Loucy (cell line): ENCODE measurements at regions not wholly inside any gene's neighbourhood (a gene's known extent, or its start where the extent isn't known, plus 50 kb on each side); places are given as distances from the start of the nearest gene placed in this dataset.
A peak's percentile ranks its signal among the peaks of the same experiment; 100 is the strongest.

Source experiments
- H2AFZ ChIP-seq: fragments of 200-600 bp; sonication (generic); 2 replicates; pipeline ENCODE4 v1.6.0; 2016; ENCODE audit warnings: antibody characterized with exemption, mild to moderate bottlenecking, low read length, moderate library complexity
- H3F3A ChIP-seq: fragments of 200-600 bp; 2 replicates; pipeline ENCODE4 v1.6.0; 2016; ENCODE audit warnings: antibody characterized with exemption, low read depth, mild to moderate bottlenecking
- H3K27me3 ChIP-seq: fragments of 200-600 bp; sonication (generic); 2 replicates; pipeline ENCODE4 v1.6.1; 2014; ENCODE audit warnings: low read length, mild to moderate bottlenecking; ENCODE audit not compliant: insufficient read depth, poor library complexity, severe bottlenecking
- H3K36me3 ChIP-seq: fragments of 200-600 bp; sonication (generic); 2 replicates; pipeline ENCODE4 v1.6.1; 2016; ENCODE audit warnings: low read length; ENCODE audit not compliant: insufficient read depth
- H3K4me1 ChIP-seq: fragments of 200-600 bp; sonication (generic); 2 replicates; pipeline ENCODE4 v1.5.1; 2014; ENCODE audit warnings: low read length, mild to moderate bottlenecking; ENCODE audit not compliant: insufficient read depth, poor library complexity, severe bottlenecking
- H3K4me2 ChIP-seq: fragments of 200-600 bp; sonication (generic); 2 replicates; pipeline ENCODE4 v1.6.0; 2014; ENCODE audit warnings: antibody characterized with exemption, low read length, low read depth, mild to moderate bottlenecking; ENCODE audit not compliant: poor library complexity, severe bottlenecking
- H3K4me3 ChIP-seq: fragments of 200-600 bp; sonication (generic); 2 replicates; pipeline ENCODE4 v1.5.1; 2014; ENCODE audit warnings: low read length, mild to moderate bottlenecking, mixed read lengths; ENCODE audit not compliant: poor library complexity, severe bottlenecking
- H3K79me2 ChIP-seq: fragments of 200-600 bp; sonication (generic); 2 replicates; pipeline ENCODE4 v1.6.1; 2014; ENCODE audit warnings: low read length; ENCODE audit not compliant: insufficient read depth
- H3K9ac ChIP-seq: fragments of 200-600 bp; sonication (generic); 2 replicates; pipeline ENCODE4 v1.6.0; 2014; ENCODE audit warnings: mild to moderate bottlenecking, low read depth, low read length, moderate library complexity; ENCODE audit not compliant: poor library complexity, severe bottlenecking
- H3K9me2 ChIP-seq: fragments of 200-600 bp; sonication (generic); replicated peaks from 2 replicates; pipeline ENCODE4 v1.6.1; 2016; ENCODE audit warnings: low read depth, low read length, mixed read lengths
- H3K9me3 ChIP-seq: fragments of 200-600 bp; sonication (generic); 2 replicates; pipeline ENCODE4 v1.6.1; 2014; ENCODE audit warnings: mild to moderate bottlenecking, antibody characterized with exemption, low read length, low read depth; ENCODE audit not compliant: insufficient read depth
- H4K20me1 ChIP-seq: fragments of 200-600 bp; sonication (generic); 2 replicates; pipeline ENCODE4 v1.6.0; 2014; ENCODE audit warnings: antibody characterized with exemption, low read length, mild to moderate bottlenecking; ENCODE audit not compliant: insufficient read depth, poor library complexity, severe bottlenecking
- EZH2phosphoT487 ChIP-seq: fragments of 200-600 bp; IDR thresholded peaks from 2 replicates; pipeline ENCODE4 v1.6.1; 2018; ENCODE audit warnings: antibody characterized with exemption, mild to moderate bottlenecking, moderate library complexity, borderline replicate concordance
- TF ChIP-seq, protein P1 (sequence below): fragments of 200-600 bp; sonication (generic); conservative IDR thresholded peaks from 2 replicates; pipeline ENCODE4 v1.5.1; 2014; ENCODE audit warnings: mild to moderate bottlenecking, antibody characterized with exemption, low read length

DNA sequence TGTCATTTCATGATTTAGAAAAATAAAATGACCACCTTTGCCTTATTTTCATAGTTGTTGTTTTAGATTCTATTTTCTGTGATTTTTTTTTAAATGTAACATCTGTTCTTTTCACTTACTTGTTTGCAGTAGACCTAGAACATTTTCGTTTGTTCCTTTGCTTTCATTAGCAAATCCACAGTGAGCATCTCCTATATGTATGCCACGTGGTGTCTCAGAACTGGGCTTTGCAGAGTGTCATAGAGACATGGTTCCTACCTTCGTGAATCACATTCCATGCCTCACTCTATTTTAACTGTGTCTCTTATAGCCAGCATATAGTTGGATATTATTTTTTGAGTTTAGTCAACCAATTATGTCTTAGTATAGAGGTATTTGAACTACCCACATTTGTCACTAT, 118.2 kb downstream of the KLF13 start:
- H3K9me2 ChIP-seq = no peaks in the 10 kb centered on the region
- TF ChIP-seq, protein P1, sequence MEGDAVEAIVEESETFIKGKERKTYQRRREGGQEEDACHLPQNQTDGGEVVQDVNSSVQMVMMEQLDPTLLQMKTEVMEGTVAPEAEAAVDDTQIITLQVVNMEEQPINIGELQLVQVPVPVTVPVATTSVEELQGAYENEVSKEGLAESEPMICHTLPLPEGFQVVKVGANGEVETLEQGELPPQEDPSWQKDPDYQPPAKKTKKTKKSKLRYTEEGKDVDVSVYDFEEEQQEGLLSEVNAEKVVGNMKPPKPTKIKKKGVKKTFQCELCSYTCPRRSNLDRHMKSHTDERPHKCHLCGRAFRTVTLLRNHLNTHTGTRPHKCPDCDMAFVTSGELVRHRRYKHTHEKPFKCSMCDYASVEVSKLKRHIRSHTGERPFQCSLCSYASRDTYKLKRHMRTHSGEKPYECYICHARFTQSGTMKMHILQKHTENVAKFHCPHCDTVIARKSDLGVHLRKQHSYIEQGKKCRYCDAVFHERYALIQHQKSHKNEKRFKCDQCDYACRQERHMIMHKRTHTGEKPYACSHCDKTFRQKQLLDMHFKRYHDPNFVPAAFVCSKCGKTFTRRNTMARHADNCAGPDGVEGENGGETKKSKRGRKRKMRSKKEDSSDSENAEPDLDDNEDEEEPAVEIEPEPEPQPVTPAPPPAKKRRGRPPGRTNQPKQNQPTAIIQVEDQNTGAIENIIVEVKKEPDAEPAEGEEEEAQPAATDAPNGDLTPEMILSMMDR = no peak
- no peak for TF ChIP-seq EZH2phosphoT487
- H3K79me2 ChIP-seq = no peaks in the 10 kb centered on the region
- H3F3A ChIP-seq = no peaks in the 10 kb centered on the region
- H3K4me1 ChIP-seq = peaks cover 11% of the 10 kb centered on the region
- H3K9ac ChIP-seq = no peak overlapping the region
- no peaks in the 10 kb centered on the region for H4K20me1 ChIP-seq
- no peaks in the 10 kb centered on the region for H3K27me3 ChIP-seq
- H3K36me3 ChIP-seq = no peaks in the 10 kb centered on the region
- H3K4me2 ChIP-seq = no peak overlapping the region
- H2AFZ ChIP-seq = no peak overlapping the region
- no peaks in the 10 kb centered on the region for H3K9me3 ChIP-seq
- no peak overlapping the region for H3K4me3 ChIP-seq

DNA sequence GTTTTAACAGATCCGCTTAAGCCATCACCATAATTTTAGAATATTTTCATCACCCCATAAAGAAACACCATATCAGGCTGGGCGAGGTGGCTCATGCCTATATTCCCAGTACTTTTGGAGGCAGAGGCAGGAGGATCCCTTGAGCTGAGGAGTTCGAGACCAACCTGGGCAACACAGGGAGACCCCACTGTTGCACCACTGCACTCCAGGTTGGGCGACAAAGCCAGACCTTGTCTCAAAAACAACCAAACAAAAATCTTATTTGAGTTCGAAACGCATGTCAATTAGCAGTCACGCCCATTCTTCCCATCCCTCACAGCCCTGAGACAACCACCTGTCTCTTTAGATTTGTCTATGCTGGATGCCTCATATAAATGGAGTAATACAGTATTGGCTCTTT, 119.9 kb downstream of the KLF13 start:
- Histone ChIP-seq H3K4me3 (no peak overlapping the region), H3K27me3 (no peaks in the 10 kb centered on the region), H3F3A (no peaks in the 10 kb centered on the region), H3K36me3 (no peaks in the 10 kb centered on the region), H4K20me1 (no peaks in the 10 kb centered on the region), H3K9me3 (no peaks in the 10 kb centered on the region), H3K9me2 (no peaks in the 10 kb centered on the region), H3K4me1 (peaks cover 11% of the 10 kb centered on the region), H3K79me2 (no peaks in the 10 kb centered on the region), H3K9ac (no peak overlapping the region), H3K4me2 (no peak overlapping the region), H2AFZ (no peak overlapping the region)
- TF ChIP-seq, protein P1 = no peak
- TF ChIP-seq EZH2phosphoT487 = no peak

- Histone ChIP-seq H3F3A (no peaks in the 10 kb centered on the region), H3K79me2 (no peaks in the 10 kb centered on the region), H3K36me3 (no peaks in the 10 kb centered on the region), H3K9me2 (no peaks in the 10 kb centered on the region), H3K9me3 (no peaks in the 10 kb centered on the region), H3K27me3 (no peaks in the 10 kb centered on the region), H3K4me2 (peak overlapping the region; percentile 60), H3K4me3 (no peak overlapping the region), H2AFZ (peak overlapping the region; percentile 72; the same call in 1 of the 2 replicates), H3K4me1 (peaks cover 11% of the 10 kb centered on the region), H4K20me1 (no peaks in the 10 kb centered on the region), H3K9ac (no peak overlapping the region)
- no peak for TF ChIP-seq EZH2phosphoT487
- TF ChIP-seq, protein P1 = no peak
Observed at GRCh38 chr15:31447931-31448634, 121.4 kb downstream of the KLF13 start.
